DND-41 (cell line): ENCODE measurements at regions not wholly inside any gene's neighbourhood (a gene's known extent, or its start where the extent isn't known, plus 50 kb on each side); places are given as distances from the start of the nearest gene placed in this dataset.

Experiments used
- EZH2 ChIP-seq: IDR thresholded peaks from 3 replicates; pipeline ENCODE4 v1.6.1; 2012; ENCODE audit warnings: borderline replicate concordance, low read depth, mild to moderate bottlenecking, moderate library complexity, low read length, inconsistent platforms; ENCODE audit not compliant: severe bottlenecking
- TF ChIP-seq, protein P1 (sequence below): IDR thresholded peaks from 2 replicates; pipeline ENCODE4 v1.5.1; 2012; ENCODE audit warnings: borderline replicate concordance, low read length, moderate library complexity, mild to moderate bottlenecking; ENCODE audit not compliant: poor library complexity, severe bottlenecking; ENCODE audit errors: extremely low read depth

DNA sequence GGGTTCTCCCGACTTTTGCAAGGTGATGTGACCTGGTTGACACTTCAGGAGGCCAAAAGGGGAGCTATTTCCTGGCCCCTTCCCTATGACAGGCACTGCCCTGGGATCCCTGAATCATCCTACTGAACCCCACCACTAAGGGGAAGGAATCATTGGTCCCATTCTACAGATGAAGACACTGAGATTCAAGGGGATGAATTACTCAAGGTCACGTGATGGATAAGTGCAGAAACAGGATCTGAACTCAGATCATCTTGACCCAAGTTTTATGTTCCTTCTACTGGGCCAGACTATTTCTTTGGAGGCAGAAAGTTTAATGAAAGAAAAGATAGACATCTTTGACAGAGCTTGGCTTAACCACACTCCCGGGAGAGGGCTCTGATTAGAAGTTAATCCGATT is 258.7 kb downstream of the RRAGC start:
- TF ChIP-seq, protein P1, sequence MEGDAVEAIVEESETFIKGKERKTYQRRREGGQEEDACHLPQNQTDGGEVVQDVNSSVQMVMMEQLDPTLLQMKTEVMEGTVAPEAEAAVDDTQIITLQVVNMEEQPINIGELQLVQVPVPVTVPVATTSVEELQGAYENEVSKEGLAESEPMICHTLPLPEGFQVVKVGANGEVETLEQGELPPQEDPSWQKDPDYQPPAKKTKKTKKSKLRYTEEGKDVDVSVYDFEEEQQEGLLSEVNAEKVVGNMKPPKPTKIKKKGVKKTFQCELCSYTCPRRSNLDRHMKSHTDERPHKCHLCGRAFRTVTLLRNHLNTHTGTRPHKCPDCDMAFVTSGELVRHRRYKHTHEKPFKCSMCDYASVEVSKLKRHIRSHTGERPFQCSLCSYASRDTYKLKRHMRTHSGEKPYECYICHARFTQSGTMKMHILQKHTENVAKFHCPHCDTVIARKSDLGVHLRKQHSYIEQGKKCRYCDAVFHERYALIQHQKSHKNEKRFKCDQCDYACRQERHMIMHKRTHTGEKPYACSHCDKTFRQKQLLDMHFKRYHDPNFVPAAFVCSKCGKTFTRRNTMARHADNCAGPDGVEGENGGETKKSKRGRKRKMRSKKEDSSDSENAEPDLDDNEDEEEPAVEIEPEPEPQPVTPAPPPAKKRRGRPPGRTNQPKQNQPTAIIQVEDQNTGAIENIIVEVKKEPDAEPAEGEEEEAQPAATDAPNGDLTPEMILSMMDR, result no peak
- TF ChIP-seq EZH2, result no peak
